GM20000 (cell line): ENCODE measurements at regions not wholly inside any gene's neighbourhood (a gene's known extent, or its start where the extent isn't known, plus 50 kb on each side); places are given as distances from the start of the nearest gene placed in this dataset.

Experiments
- DNase-seq: peaks from one replicate; pipeline ENCODE4 v3.0.0; 2012; ENCODE audit warnings: low spot score
- TF ChIP-seq, protein P1 (sequence below): IDR thresholded peaks from 2 replicates; pipeline ENCODE4 v1.5.1; 2012; ENCODE audit warnings: mild to moderate bottlenecking, control low read depth; ENCODE audit errors: extremely low read depth, missing control alignments

DNA sequence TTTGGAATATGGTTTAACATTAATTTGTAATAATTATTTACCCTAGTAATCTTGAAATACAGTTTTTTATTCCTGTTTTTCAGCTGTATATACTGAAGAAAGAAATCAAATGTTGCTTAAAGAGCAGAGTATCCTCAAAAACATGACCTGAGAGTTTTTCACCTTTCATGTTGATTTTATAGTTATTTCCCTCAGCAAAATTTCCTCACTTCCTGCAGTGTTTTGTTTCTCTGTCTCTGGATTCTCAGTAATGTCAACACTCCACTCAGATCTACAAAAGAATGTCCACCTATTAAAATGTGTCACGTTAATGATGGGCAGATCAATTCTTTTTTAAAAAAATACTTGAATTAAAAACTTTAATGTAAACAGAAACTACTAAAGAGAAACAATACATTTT, 398.3 kb downstream of the ANXA1 start:
- TF ChIP-seq, protein P1, sequence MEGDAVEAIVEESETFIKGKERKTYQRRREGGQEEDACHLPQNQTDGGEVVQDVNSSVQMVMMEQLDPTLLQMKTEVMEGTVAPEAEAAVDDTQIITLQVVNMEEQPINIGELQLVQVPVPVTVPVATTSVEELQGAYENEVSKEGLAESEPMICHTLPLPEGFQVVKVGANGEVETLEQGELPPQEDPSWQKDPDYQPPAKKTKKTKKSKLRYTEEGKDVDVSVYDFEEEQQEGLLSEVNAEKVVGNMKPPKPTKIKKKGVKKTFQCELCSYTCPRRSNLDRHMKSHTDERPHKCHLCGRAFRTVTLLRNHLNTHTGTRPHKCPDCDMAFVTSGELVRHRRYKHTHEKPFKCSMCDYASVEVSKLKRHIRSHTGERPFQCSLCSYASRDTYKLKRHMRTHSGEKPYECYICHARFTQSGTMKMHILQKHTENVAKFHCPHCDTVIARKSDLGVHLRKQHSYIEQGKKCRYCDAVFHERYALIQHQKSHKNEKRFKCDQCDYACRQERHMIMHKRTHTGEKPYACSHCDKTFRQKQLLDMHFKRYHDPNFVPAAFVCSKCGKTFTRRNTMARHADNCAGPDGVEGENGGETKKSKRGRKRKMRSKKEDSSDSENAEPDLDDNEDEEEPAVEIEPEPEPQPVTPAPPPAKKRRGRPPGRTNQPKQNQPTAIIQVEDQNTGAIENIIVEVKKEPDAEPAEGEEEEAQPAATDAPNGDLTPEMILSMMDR = no peak
- no peak for DNase-seq

DNA sequence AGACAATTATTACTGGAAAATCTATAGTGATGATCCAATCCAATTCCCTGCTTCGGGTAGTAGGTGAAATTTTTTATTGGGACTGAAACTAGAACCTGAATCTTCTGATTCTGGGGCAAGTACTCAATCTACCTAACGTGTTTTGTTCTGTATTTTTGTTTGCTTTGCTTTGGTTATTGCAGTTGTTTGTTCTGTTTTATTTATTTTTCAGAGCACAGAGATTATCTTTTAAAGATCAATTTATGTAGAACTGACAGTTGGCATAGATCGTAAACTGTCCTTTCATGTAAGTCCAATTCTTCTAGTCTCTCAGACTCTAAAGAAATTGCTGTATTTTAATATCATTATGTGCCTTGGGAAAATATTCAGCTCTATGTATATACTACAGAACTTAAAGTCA, 401.6 kb downstream of the ANXA1 start:
- TF ChIP-seq, protein P1 = no peak
- no peak for DNase-seq

DNA sequence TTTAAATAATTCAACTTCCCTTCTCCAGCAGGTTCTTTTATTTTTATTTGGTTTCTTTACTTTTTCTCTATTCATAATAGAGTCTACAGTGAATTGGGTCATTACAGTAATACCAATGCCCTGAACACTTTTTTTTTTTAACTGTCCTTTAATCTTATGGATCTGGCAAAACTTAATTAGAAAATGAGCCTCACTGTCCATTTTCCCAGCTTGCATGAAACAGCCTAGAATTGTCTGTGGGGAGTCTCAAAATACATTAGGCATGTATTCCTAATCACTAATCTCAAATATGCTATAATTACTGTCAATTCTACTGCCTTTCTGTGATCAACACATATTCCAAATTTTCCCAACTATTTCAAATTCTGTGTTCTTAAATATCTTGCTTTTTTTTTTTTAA, 406.8 kb downstream of the ANXA1 start:
- DNase-seq = no peak
- TF ChIP-seq, protein P1 = no peak

DNA sequence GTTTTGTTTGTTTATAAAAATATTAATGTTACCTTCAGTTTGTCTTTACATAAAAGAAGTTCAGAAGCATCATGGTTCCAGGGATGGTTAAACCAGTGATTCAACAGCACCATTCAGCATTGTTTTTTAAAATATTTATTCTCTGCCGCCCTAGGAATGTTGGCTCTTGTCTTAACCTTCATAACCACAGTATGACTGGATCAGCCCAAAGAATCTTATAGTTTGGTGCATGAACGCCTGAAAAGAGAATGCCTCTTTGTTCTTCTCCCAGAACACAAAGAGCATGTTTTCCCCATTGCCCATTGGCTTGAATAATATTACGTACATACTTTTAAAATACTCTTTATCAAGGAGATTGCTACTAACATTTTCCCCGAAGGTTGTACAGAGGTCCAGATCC, 413.4 kb downstream of the ANXA1 start:
- TF ChIP-seq, protein P1 = no peak
- no peak for DNase-seq

DNA sequence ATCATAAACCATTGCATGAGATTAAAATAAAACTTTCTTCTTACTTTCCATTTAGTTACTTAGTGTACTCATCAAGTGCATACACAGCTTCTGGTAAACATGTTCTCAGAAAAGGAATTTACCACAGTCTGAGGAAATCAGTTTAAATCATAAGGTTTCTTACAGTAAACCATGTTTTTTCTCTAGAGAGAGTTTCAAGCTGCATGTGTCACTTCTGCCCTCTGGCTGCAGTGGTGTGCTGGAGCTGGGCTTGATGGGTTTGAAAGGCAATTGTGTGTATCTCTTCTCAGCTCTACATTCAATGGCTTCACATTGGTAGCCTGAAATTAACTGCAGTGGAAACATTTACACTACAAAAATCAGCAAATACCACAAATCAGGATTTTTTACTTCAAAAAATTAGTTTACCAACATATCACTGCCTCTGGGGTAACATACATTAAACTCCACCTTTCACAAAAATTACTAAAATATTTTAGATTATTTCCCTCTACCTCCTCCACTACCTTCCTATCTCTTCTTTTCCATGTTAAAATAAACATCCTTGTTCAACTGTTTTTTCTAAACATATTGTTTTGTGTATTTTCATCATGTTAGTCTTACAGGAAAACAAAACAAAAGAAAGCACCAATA, 414.3 kb downstream of the ANXA1 start:
- TF ChIP-seq, protein P1 = peak; percentile 50
- peak; percentile 2 for DNase-seq

DNA sequence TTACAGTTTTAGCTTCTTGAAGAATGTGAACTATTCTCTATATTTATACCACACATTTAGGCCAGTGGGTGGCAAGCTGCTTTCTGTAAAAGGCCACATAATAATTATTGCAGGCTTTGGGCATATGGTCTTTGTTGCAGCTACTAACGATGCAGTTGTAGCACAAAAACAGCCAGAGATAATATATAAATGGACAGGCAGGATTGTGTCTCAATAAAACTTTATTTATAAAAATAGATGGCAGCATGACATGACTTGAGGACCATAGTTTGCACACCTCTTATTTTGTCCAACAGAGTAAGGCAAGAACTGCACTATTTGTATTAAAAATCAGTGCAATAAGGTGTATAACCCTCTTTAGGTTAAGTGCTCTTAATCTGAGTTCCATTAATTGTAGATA, 415.0 kb downstream of the ANXA1 start:
- no peak for DNase-seq
- TF ChIP-seq, protein P1 = no peak

DNA sequence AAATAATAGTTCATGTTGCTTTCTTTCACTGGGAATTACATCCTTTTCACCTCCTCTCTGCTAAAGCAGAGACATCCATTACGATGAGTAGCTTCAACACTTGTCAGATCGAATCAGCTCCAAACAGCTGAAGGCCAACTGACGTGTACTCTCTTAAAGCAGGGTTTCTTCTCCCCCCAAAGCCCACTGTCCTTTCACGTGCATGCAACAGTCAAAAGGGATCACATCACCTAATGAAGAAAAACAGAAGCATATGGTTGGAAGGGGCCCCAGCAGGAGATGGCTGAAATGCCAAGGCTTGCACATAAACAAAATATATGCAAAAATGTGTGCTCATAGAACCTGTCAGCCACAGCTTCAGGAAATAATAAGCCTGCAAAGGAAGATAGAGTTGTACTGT, 421.6 kb downstream of the ANXA1 start:
- TF ChIP-seq, protein P1 = no peak
- DNase-seq = no peak
